ENCODE measurements at regions not wholly inside any gene's neighbourhood (a gene's known extent, or its start where the extent isn't known, plus 50 kb on each side); places are given as distances from the start of the nearest gene placed in this dataset.
A peak's percentile ranks its signal among the peaks of the same experiment; 100 is the strongest.
"Not testable (repeated sequence)": the region's sequence is repeated elsewhere in the genome, so short reads cannot be mapped to it uniquely, and the experiment has no call there.

DNA sequence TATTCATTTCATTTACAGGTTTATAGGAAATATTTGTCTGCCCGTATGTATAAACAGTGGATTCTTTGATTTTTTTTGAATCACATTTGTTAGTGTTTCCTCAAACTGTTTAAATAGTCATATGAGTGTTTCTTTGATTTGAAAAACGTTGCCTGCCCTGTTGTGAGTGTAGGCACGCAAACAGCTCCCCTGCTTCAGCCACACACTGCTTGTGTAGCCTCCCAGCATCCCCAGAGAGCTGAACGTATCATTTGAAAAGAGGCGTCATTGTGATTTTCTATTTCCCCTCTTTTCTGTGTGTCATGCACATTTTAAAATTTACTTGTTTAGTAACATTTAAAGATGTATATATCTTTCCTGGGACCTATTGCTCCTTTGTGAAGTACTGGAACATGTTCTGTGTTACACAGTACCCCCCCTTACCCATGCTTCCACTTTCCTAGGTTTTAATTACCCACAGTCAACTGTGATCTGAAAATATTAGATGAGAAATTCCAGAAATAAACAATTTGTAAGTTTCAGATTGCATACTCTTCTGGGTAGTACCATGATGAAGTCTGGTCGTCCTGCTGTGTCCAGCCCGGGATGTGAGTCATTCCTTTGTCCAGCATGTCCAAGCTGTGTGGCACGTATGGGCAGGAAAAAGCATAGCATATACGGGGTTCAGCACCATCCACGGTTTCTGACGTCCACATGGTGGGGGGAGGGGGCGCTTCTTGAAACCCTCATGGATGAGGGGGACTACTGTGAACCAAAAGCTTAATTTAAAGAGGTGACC is 78.7 kb downstream of the NPIPB11 start:
- DNase-seq: not testable (repeated sequence)

DNA sequence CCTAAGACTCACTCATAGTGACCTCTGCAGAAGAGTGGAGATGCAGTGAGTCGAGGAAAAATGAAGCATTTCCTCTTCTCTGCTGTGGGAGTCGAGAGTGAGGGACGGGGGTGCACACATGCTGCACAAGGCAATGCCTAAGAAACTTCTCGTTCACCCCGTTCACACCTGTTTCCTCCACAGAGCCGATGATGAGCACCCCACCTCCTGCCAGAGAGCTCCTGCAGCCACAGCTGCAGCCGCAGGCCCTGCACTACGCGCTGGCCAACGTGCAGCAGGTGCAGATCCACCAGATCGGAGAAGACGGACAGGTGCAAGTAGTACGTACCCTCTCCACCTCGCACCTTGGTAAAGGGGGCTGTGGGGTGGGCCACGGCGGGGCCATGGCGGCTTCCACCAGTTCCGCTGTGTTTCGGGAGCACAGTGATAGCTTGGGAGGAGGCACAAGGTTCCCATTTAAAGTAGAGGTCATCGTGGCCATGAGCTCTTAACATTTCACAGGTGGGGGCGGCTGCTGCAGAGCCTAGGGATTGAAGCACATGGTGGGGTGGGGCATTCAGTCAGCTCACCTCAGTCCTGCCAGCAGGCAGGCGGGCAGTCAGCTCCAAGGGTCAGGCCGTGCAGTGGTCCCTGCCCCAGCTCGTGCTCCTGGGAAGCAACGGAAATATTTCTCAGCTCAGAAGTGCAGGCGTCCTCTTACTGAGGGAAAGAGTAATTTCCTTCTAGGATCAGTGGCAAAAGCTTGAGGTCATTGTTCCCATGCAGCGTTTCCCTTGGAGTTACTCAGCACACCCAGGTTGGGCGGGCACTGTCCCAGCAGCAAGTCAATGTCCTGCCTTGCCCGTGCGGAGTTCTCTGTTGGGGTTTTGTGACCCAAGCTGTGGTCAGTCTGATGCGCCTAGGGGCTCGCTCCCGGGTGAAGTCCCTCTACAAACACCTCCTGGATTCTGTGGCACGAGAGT is 80.1 kb downstream of the NPIPB11 start:
- DNase-seq: not testable (repeated sequence)

DNA sequence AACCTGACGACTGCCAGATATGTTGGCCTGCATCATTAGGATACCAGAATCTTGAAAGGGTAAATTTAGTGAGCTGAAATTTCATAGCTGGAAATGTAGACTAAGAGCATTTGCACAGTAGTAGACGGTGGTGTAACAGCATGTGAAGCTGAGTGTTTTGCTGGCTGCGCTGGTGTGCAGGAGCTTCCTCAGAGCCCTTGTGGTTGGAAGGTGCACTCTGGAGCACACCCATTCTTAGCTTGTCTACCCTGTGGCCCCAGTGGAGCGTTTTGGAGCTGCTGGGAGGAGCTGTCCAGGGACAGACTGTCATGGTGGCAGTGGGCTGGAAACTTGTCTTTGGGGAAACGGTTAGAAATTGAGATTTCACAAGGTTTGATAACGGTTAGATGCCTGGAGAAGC is 82.8 kb downstream of the NPIPB11 start:
- not testable (repeated sequence) for DNase-seq

DNA sequence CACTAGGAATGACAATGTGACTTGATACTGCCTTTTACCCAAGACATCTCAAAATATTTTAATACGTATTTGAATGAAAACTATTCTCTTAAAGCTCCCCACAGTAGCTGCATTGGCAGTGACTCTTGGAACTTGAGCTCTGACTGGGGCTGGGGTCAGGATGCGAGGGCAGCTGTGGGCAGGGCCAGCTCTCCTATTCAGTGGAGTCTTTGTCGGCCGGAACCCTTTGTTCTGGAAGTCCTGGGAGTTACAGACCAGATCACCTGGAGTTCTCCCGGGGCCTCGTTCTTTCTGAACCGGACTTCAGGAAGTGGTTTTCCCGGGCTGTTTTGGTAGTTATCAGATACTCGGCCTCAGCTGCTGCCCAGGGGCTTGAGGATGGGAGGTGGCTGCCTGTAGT is 84.9 kb downstream of the NPIPB11 start:
- no peak for DNase-seq

DNA sequence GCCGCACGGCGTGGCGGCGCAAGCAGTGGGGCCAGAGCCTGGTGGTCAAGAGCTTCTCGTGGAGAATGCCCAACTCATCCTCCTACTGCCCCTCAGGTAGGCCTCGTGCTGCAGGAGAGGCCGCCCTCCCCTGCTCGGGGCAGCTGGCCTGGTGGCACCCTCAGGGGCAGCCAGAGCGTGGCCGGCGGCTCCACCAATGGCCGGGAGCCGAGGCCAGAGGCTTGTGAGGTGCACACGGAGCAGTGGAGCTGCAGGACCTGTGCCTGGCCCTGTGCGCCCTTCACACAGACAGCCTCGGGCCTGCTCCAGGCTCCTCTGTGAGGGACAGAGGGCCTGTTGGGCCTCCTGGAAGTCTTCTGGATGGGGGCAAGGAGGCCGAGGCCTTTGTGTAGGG is 85.5 kb downstream of the NPIPB11 start:
- DNase-seq: no peak

DNA sequence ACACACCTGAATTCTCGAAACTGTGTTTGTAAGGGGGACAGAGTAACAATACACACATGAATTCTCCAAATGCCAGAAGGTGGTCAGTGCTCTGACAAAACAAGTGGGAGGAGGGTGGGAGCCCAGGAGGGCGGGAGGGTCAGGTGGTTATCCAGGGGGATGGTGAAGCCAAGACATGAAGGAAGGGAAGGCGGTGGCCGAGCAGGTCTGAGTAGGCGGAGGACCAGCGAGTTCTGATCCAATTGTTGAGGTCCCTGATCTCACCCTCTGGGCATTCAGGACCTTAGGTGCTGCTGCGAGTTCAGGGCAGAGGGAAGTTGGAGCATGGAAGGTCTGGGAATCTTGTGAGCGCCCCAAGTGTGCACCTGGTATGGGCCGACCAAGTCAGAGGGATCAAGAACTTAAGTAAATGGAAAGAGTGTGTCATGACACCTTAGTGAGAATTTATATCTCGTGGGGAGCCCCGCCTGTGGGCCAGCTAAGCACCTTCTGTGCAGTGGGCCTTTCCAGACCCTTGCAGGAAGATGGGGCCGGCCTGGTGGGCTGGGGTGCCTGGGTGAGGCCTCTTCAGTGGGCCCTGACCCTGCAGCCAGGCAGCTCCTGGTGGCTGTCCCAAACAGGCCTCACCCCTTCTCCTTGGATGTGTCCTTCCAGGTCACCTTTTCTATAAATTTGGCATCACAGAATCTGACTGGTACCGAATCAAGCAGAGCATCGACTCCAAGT is 86.1 kb downstream of the NPIPB11 start:
- no peak for DNase-seq

DNA sequence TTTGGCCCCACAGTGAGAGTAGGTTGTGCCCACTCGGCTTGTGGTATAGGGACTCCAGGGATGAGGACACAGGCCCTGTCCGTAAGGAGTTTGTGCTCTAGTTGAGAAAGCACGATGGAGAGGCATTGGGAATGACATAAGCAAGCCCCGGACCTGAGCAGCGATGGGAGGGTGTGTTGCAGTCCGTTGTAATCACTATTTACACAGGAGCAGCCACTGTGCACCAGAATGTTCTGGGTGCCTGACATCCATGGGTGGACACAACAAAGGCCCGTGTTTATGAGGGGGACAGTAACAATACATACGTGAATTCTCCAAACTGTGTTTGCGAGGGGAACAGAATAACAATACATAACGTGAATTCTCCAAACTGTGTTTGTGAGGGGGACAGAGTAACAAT is 86.8 kb downstream of the NPIPB11 start:
- no peak for DNase-seq

DNA sequence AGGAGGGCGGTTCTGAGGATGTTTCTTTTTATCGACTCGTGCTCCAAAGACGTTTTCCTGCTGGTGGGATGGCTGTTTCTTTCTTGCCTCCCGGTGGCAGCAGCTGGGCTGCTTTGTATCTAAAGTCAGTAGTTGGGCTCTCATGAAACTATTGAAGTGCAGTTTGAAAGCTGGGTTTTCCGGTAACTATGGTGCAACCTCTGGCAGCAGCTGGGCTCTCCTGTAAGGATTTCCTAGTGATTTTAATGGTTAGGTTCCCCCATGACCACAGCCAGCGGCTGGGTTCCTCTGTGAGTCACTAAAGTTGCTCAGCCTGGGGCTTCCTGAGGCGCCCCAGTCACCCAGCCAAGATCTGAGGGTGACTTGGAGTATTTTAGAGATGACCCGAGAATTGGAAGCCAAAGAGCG is 87.9 kb downstream of the NPIPB11 start:
- DNase-seq: peak; percentile 97

DNA sequence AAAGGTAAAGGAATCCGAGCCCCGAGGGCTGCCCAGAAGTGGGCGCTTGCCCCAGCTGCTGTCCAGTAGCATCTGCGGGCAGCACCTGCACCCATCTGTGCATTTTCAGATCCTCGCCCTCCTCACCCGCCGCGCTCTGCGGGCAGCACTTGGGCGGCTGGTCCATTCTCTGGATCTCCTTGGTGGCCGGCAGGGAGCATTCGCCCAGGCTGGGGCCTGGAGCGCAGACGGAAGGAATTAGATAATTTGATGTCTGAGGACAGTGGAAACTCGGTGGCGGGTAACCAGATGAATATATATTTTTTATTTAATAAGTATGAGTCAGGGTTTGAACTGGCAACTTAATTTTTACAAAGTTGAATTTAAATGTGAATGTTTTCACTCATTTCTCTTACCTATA is 88.5 kb downstream of the NPIPB11 start:
- DNase-seq: peak; percentile 31

DNA sequence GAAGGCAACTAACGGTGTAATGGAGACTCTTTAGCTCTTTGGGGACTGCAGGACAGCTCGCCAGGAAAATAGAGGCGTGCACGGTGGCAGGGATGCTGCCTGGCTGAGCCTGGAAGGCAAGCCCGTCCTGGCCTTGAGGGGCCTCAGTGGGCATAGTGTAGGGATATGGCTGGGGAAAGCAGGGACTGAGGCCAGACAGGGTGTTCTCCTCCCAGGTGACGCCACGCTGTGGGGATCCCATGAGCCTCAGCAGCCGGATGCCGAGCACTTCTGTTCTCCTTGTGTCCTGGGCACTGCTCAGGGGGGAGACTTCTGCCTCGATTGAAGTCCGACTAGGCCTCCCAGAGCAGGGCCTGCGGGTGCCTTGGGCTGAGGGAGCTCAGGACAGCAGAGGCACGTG is 89.2 kb downstream of the NPIPB11 start:
- DNase-seq: no peak

DNA sequence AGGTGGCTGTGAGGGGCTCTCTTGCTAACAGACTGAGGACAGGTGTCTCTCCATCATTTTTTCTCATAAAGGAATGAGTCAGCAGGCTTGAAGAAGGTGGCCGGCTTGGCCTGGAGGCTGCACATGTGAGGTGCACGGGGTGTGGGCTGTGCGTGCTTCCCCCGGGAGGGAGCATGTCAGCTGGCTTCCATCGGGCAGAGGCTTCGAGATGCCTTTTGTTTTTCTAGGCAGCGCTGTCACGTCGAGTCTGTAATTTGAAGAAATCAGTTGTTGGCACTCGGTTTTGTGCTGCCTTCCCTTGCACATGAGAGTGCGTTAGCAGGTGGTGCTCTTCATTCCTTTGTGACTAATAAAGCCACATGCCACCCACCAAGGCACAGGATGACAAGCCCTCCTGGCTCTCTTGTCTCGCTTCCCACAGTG is 89.7 kb downstream of the NPIPB11 start:
- DNase-seq: no peak

DNA sequence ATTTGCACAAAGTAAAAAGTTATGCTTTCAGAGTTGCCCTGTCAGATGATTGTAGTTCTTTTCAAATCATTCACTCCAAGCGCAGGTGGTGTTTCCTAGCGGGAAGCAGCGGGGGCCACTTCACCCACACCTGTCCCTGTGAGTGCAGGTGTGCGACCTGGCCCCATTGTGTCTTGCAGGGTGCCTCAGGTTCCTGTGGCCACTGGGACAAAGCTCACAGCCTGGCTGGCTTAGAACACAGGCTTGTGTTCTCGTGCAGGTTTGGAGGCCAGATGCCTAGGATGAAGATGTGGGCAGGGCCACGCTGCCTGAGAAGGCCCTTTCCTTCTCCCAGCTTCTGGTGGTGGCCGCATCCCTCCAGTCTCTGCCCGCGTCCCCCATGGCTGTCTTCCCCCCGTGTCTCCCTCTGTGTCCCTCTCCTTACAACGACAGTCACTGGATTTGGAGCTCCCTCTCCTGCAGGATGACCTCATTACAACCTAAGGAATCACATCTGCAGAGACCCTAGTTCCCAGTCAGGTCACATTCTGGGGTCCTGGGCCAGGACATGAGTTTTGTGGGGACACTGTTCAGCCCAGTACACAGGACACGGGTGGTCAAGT is 90.5 kb downstream of the NPIPB11 start:
- no peak for DNase-seq

DNA sequence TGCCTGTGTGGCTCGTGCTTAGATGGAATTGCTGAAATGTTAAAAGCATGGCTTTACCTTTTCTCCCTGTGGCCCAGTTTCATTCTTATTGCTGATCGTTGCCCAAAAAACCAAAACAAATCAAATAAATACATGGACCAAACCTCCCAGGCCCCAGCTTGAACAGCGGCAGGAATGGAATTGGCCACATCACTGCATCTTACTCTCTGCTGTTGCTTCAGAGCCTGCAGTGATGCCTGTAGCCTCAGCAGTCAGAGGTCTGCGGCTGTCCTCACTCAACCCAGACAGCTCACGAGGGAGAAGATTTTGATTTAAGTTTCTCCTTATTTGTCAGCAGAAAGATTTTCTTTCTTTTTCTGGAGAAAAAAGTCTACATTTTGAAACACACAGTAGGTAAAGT is 91.5 kb downstream of the NPIPB11 start:
- no peak for DNase-seq

DNA sequence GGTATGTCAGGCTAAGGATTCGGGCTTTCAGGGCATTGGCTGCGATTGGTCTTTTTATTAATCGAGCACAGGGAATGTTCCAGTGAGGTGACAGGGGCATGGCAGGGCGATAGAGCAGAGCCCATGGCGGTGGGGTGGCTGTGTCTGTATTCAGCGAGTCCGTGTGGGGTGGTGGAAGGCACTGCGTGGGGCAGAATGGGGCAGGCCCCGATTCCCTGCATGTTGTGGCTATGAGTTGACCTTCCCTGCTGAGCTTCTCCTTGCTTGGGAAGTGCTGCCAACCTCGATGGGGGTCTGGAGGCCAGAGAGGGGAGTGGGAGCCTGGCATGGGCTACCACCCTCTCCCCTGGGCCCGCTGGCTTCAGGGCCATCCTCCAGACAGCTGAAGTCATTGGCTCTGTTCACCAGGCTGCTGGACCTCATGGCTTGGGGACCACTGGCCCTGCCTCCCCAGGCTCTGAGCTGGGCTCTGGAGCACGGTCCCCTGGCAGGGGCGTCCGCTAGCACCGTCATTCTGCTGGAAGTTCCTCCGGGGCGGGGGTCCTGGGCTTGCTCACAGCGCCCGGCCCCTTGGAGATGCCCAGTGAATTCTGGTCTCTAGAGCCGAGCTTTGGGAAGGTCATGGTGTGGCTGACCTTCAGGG is 92.1 kb downstream of the NPIPB11 start:
- no peak for DNase-seq

DNA sequence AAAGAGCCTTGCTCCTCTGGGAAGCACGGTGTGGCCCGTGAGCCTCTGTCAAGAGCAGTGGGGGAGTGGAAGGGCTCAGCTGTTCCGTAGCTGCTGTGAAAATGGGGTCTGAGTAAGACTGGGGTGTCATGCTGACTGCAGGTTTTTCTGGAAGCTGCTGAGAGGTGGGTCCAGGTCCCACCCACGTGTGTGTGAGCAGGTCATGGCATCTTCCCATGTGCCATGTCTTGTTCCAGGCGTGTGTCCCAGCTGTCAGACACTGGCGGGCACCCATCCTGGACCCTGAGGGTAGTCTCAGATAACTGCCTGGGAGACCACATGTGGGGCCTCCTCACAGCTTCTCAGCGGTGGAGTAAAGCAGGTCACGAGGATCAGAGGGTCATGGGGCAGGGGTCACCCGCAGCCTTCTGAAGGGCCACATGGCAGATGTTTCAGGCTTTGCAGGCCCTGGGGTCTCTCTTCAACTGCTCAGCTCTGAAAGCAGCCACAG is 92.9 kb downstream of the NPIPB11 start:
- DNase-seq: no peak

DNA sequence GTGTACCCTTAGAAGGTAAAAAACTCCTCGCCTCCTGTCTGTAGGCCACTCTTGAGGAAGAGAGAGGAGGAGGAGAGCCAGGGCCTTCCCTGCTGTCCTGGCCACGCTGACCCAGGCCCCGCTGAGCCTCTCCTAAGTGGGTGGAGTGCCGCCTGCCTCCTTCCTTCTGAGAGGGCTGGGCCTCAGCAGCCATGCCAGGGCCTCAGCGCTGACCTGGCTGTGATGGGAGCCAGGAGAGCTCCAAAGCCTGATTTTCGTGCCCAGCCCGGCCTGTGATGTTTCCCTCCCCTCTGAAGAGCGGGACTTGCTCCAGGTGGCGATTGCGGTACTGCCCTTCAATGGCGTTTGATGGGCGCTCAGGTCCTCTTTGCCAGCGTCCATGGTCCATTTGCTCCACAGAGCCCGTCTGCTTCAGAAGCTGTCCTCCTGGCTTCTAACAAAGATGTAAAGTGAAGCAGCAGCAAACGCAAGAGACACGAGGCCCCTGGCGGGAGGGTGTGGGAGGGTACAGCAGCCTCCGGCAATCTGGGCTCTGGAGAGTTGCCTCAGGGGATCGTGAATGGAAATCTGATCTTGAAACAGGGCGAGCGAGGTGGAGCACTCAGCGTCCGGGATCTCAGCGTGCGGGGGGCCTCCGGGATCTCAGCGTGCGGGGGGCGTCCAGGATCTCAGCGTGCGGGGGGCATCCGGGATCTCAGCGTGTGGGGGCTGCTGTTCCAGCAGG is 93.5 kb downstream of the NPIPB11 start:
- no peak for DNase-seq

DNA sequence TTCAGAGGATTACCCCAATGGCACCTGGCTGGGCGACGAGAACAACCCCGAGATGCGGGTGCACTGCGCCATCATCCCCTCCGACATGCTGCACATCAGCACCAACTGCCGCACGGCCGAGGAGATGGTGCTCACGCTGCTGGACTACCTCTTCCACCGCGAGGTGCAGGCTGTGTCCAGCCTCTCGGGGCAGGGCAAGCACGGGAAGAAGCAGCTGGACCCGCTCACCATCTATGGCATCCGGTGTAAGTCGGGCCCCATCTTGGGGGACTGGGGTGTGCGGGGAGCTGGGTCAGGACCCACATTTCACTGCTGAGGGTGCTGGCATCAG is 94.2 kb downstream of the NPIPB11 start:
- DNase-seq: not testable (repeated sequence)

DNA sequence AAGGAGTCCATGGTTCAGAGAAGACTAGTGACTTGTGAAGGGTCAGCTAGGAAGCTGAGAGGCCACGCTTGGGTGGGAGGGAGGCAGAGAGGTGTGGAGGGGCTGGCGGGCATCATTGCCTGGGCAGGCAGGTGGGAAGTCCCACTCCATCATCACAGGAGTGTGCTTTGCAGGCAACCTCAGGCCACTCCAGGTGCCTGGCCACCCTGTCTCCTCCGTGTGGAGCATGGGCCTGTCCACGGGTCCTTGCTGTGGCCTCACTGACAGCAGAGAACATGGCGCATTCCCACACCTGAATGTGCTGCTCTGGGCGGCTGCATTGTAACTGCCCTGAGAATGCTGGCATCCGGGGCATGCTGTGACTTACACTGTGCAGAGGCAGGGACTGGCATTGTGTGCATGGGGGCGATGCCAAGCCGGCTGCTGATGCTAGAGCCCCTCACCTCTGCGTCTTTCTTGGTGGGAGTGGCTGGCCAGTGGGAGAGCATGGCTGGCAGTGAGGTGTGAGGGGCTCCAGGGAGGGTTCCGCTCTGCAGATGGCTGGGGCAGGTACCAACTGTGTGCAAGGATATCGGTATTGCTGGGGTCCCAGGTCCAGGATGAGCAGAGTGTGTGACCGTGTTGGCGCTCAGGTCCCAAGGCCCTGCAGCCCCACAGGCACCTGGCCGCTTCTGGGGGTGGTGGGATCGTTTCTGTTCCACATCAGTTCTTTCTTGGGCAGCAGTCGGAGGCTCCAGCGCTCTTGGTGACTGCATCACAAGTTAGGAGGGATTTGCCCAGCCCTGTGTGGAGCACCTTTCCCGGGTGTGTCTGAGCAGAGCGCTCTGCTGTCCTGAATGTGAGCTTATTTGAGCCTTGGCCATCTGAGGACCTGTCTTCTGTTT is 94.8 kb downstream of the NPIPB11 start:
- DNase-seq: no peak

DNA sequence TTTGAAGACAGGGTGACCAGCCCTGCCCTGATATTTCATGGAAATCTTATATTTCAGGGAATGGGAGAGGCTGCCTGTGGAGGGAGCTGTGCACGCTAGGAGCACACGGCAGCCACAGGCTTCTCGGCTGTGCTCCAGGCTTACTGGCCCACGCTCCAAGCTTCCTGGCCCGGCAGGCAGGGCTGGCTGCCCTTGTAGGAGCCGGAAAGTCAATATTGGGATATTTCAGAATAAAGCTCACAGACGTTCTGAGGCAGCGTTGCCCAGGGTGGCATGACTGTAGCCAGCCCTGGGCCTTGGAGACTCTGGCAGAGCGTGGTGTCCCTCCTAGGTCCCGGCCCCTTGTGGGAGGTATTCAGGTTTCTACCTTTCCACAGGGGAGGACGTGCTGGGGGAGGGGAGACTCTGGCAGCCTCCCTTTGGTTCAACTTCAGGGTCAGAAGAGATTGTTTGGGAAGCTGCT is 95.6 kb downstream of the NPIPB11 start:
- no peak for DNase-seq

DNA sequence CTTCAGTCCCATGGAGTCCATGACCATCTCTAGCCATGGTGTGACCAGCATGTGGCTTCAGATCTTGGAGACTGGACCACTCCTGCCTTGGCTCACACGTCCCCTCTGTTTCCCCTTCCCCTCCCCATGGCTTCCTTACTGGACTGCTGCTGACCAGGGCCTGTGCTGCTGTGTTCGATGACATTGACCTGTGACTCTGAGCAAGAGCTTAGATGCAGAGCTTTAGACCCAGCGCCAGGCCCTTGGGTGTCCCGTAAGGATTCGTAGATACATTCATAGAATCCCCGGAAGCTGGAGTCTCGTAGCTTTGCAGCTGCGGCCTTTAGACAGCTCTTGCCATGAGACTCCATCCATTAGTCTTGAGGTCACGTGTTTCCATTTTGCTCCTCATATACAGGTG is 96.3 kb downstream of the NPIPB11 start:
- DNase-seq: not testable (repeated sequence)

Measured in MV-4-11 (cell line).